Immature natural killer cell (primary cell): ENCODE measurements at regions not wholly inside any gene's neighbourhood (a gene's known extent, or its start where the extent isn't known, plus 50 kb on each side); places are given as distances from the start of the nearest gene placed in this dataset.
"Not testable (repeated sequence)": the region's sequence is repeated elsewhere in the genome, so short reads cannot be mapped to it uniquely, and the experiment has no call there.

Experiments used
- DNase-seq, 3 donors: peaks; one replicate each; pipeline ENCODE4 v3.0.0; 2022; ENCODE audit warnings: mixed read lengths in 1 of 3
- H3K27ac Mint-ChIP-seq, 6 donors: one replicate each; pipeline ENCODE4 v1.8.0; 2020; ENCODE audit warnings: mixed read lengths in 6 of 6, mild to moderate bottlenecking in 5 of 6, inconsistent platforms in 4 of 6, moderate library complexity in 3 of 6
- H3K27me3 Mint-ChIP-seq, 3 donors: one replicate each; pipeline ENCODE4 v1.8.0; 2020 to 2021; ENCODE audit warnings: low read depth in 3 of 3, mild to moderate bottlenecking in 3 of 3, mixed read lengths in 3 of 3, moderate library complexity in 3 of 3, inconsistent platforms in 1 of 3
- H3K36me3 Mint-ChIP-seq, 3 donors: one replicate each; pipeline ENCODE4 v1.8.0; 2020; ENCODE audit warnings: mixed read lengths in 3 of 3, inconsistent platforms in 2 of 3, mild to moderate bottlenecking in 2 of 3
- H3K4me1 Mint-ChIP-seq, 2 donors: one replicate each; pipeline ENCODE4 v1.8.0; 2020; ENCODE audit warnings: inconsistent platforms in 2 of 2, mild to moderate bottlenecking in 2 of 2, mixed read lengths in 2 of 2, moderate library complexity in 1 of 2
- H3K4me3 Mint-ChIP-seq, 5 donors: one replicate each; pipeline ENCODE4 v1.8.0; 2020; ENCODE audit warnings: mild to moderate bottlenecking in 5 of 5, mixed read lengths in 5 of 5, inconsistent platforms in 3 of 5, moderate library complexity in 3 of 5
- H3K9me3 Mint-ChIP-seq, 6 donors: one replicate each; pipeline ENCODE4 v1.8.0; 2020; ENCODE audit warnings: mild to moderate bottlenecking in 6 of 6, mixed read lengths in 6 of 6, inconsistent platforms in 4 of 6, moderate library complexity in 3 of 6

DNA sequence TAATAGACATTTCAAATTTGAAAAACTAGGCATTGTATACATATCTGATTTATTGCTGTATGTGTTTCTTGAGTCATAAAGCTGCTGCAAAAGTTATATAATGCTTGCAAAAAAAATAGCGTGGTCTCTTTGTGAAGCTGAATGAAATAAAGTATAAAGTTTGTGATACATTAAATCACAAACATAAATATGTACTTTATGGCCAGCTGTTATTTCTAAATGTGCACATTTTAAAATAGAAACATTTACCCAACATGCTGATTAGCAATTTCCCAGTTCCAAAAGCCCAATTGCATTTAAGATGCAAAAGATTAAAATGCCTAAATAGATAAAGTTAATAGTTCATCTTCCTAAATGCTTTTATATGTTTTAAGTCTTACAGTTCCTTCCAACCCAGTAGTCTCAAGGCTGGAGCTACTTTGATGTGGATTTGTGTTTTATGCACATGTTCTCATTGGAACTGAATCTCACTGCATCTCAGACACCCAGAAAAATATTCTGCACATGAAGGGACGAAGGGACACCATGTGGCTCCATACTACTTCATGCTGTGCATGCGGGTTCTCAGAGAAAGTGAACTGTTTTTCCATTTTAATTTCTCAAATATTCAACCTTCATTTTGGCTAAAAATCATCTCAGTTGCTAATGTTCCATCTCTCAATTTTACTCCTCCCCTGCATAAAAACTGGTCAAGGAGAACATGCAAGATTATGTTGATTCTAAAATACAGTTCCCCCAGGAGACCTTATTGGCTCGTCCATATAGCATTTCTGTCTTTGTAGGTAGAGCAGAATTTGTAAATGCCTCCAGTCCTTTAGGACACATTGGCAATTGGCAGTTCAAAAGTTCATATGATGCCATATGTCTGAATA lies 304.6 kb downstream of the MTX2 start:
- peaks cover 2 to 17% (median 10%) of the 10 kb centered on the region in 3 donors for H3K27me3 Mint-ChIP-seq

GRCh38 chr2:176574484-176575236 lies 305.4 kb downstream of the MTX2 start:
- Mint-ChIP-seq H3K4me3 (no peak overlapping the region), H3K36me3 (no peaks in the 10 kb centered on the region), H3K4me1 (no peaks in the 10 kb centered on the region), H3K27me3 (peaks cover 2 to 17% (median 10%) of the 10 kb centered on the region in 3 donors), H3K27ac (no peak overlapping the region), H3K9me3 (peaks cover 0 to 10% (median under 1%) of the 10 kb centered on the region in 6 donors)
- DNase-seq: no peak

More for the DNA sequence above, 304.6 kb downstream of the MTX2 start:
- Mint-ChIP-seq H3K27ac (no peak overlapping the region), H3K4me3 (no peak overlapping the region), H3K4me1 (no peaks in the 10 kb centered on the region), H3K36me3 (no peaks in the 10 kb centered on the region), H3K9me3 (peaks cover 0 to 6% (median 0%) of the 10 kb centered on the region in 6 donors)
- no peak for DNase-seq

DNA sequence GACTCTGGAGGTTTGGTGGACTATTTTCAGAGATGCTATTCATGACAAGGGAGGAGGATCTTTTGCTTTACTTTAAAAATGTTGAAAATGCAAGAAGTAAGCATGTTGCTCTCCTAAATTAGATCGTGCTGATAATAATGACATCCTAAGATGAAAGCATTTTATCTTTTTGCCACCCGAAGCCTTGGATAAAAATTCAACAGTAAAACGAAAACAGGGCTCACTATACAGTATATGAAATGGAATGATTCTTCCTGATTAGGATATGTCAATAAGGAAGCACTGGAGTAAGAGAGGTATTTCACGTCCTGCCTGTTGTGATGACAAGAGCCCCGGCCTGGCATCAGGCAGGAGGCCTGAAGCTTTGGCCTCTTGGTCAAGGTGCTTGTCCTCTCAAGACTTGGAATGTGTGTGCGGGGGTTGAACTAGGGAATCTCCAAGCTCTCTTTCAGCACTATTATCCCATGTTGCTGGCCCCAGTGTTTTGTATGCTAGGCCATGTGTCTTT lies 306.0 kb downstream of the MTX2 start:
- Mint-ChIP-seq H3K36me3 (no peaks in the 10 kb centered on the region), H3K27ac (no peak overlapping the region), H3K4me1 (no peaks in the 10 kb centered on the region), H3K4me3 (no peak overlapping the region), H3K27me3 (peaks cover 2 to 17% (median 10%) of the 10 kb centered on the region in 3 donors), H3K9me3 (peaks cover 0 to 10% (median under 1%) of the 10 kb centered on the region in 6 donors)
- DNase-seq: no peak

DNA sequence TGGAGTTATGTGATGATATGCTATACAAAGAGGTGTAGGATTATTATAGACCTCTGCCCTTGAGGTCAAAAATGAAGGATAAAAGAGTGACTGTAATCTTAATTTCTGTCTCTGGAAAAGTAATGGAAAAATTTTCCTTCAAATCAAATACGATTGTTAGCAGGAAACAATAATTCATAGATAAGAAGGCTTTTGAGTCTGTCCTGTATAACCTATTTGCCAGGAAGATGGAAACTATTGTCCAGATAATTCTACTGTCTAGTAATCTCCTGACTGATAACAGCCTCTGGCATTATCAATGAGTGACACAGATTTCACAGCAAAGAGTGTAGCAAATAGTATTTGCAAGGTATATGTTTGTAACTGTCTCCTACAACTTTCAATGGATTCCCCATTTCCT lies 307.8 kb downstream of the MTX2 start:
- no peak overlapping the region for H3K27ac Mint-ChIP-seq

DNA sequence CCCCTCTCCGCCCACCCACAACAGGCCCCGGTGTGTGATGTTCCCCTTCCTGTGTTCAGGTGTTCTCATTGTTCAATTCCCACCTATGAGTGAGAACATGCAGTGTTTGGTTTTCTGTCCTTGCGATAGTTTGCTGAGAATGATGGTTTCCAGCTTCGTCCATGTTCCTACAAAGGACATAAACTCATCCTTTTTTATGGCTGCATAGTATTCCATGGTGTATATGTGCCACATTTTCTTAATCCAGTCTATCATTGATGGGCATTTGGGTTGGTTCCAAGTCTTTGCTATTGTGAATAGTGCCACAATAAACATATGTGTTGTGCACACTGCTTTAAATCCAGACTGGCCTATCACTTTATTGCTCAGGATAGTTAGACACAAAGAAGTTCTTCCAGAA lies 309.1 kb downstream of the MTX2 start:
- H3K4me1 Mint-ChIP-seq, H3K36me3 Mint-ChIP-seq: not testable (repeated sequence)

More for the DNA sequence above, 307.8 kb downstream of the MTX2 start:
- Mint-ChIP-seq H3K4me1 (no peaks in the 10 kb centered on the region), H3K36me3 (no peaks in the 10 kb centered on the region), H3K9me3 (peaks cover 0 to 10% (median under 1%) of the 10 kb centered on the region in 6 donors), H3K4me3 (no peak overlapping the region), H3K27me3 (peaks cover 6 to 13% (median 10%) of the 10 kb centered on the region in 3 donors)
- DNase-seq: no peak

GRCh38 chr2:176579608-176580007 lies 310.4 kb downstream of the MTX2 start:
- no peak overlapping the region for H3K27ac Mint-ChIP-seq
- no peaks in the 10 kb centered on the region for H3K4me1 Mint-ChIP-seq
- H3K27me3 Mint-ChIP-seq: peaks cover 4 to 13% (median 13%) of the 10 kb centered on the region in 3 donors

More for the DNA sequence above, 309.1 kb downstream of the MTX2 start:
- not testable (repeated sequence) for H3K27ac Mint-ChIP-seq, H3K9me3 Mint-ChIP-seq, DNase-seq, H3K4me3 Mint-ChIP-seq
- peaks cover 4 to 13% (median 12%) of the 10 kb centered on the region in 3 donors for H3K27me3 Mint-ChIP-seq

DNA sequence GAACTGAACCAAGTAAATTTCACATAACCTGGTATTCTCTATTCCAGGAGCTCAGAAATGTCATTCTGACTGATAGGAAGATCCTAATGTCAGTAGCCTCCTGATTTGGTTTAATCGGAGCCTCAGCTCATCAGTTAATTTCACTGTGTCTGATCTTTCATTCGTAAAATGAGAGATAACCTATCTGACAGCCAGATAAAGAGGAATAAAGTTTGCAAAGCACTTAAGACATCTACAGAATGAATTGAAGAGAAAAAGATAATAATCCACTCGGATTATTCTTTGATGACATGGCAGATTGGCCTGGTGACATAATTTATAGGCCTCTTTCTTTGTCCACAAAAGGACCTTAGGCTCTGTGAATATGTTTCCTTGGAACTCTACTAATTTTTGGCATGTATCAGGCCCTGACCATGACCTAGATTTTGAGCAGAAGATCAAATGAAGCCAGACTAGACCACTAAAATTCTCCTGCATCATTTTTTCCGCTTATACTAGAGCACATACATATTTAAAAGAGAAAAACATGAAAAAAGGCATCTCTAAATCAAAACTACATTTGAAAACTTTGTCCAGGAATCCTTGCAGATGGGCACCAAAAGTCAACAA lies 312.4 kb downstream of the MTX2 start:
- Mint-ChIP-seq H3K4me3 (no peak overlapping the region), H3K9me3 (peaks cover 0 to 10% (median under 1%) of the 10 kb centered on the region in 6 donors), H3K27me3 (peaks cover 4 to 15% (median 13%) of the 10 kb centered on the region in 3 donors), H3K36me3 (no peaks in the 10 kb centered on the region), H3K27ac (no peak overlapping the region), H3K4me1 (no peaks in the 10 kb centered on the region)
- DNase-seq: no peak

More at GRCh38 chr2:176579608-176580007, 310.4 kb downstream of the MTX2 start:
- Mint-ChIP-seq H3K36me3 (no peaks in the 10 kb centered on the region), H3K4me3 (no peak overlapping the region), H3K9me3 (peaks cover 0 to 10% (median under 1%) of the 10 kb centered on the region in 6 donors)
- no peak for DNase-seq

DNA sequence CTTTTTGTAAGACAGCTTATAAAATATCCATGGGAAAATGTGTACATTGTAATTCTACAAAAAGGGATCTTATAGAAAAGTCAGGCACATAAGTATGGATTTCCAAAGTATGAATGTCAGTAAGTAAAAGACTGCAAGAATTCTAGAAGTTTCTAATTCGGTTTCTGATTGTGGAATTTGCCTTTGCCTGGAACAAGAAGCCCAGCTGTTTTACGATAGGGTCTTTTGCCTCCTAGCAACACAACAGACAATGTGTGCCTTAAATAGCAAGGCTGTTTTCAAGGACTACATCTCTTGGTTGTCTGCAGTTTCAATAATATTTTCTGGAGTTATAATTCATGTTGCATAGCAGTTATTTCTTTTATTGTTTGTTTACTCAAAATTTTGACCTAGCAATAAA lies 312.9 kb downstream of the MTX2 start:
- Mint-ChIP-seq H3K27ac (no peak overlapping the region), H3K4me1 (no peaks in the 10 kb centered on the region), H3K36me3 (no peaks in the 10 kb centered on the region), H3K27me3 (peaks cover 4 to 15% (median 15%) of the 10 kb centered on the region in 3 donors), H3K4me3 (no peak overlapping the region), H3K9me3 (peaks cover 0 to 10% (median under 1%) of the 10 kb centered on the region in 6 donors)
- DNase-seq: no peak

DNA sequence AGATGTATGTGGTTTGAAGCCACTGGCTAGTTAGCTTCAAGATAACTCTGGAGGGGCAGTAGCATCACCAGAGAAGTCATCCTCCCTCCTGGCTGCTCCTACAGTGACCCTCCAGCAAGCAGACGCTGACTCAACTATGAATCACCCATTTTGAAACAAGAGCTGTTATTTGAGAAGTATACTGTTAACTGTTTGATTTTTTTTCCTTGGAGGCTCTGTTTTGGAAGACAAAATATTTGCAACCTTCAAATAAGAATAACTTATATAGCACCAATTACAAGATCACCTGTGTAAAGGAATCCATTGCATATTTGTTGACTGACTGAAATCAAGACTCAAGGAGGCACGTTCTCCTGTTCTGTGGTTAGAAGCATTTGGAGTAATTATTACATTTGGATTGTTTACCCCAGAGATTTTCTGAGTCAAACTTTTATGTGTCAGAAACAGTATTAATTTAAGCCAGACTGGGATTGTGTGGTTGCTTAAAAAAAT lies 313.8 kb downstream of the MTX2 start:
- Mint-ChIP-seq H3K27ac (peak overlapping the region in 1 of 6 donors; percentile 18), H3K36me3 (no peaks in the 10 kb centered on the region), H3K27me3 (peaks cover 4 to 13% (median 10%) of the 10 kb centered on the region in 3 donors), H3K9me3 (peaks cover 0 to 10% (median 0%) of the 10 kb centered on the region in 6 donors), H3K4me3 (no peak overlapping the region), H3K4me1 (no peaks in the 10 kb centered on the region)
- DNase-seq: no peak

DNA sequence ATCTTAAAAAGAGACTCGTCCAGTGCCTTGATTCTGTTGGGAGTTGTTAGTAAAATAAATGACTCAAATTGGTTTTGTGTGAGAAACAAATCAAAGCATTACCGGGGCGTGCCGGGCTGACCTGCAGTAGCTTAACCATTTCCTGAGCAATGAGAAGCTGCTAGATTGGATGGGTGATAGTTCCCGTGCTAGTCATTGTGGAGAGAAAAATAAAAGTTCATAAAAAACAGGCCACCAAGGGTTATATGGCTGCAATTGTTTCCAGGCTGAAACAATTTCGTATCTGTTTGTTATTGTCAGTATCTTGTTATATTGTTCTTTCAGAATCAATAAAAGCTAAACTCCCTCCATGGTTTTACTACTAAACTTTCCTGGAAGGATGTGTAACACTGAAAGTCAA lies 314.4 kb downstream of the MTX2 start:
- no peak overlapping the region for H3K27ac Mint-ChIP-seq
- DNase-seq: no peak
- peaks cover 0 to 7% (median 0%) of the 10 kb centered on the region in 6 donors for H3K9me3 Mint-ChIP-seq
- H3K4me3 Mint-ChIP-seq: no peak overlapping the region
- H3K36me3 Mint-ChIP-seq: no peaks in the 10 kb centered on the region
- no peaks in the 10 kb centered on the region for H3K4me1 Mint-ChIP-seq
- peaks cover 4 to 14% (median 7%) of the 10 kb centered on the region in 3 donors for H3K27me3 Mint-ChIP-seq

DNA sequence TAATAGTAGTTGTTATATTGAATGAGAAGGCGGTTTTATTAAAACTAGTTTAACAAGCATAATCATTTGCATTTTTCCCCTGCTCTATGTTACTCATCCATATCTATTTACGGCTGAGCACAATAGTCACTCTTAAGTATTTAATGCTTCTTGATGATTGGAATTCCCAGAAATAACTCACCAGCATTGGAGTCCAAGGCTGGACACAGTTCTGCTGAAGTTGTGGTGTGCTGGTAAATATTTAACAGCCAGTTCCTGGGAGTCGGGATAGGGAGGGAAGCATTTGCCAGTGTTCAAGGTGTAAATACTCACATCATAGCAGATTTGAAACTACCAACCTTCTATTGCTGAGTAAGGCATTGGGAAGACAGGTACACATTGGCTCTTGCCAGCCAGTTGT lies 315.1 kb downstream of the MTX2 start:
- DNase-seq: no peak
- no peaks in the 10 kb centered on the region for H3K4me1 Mint-ChIP-seq
- no peaks in the 10 kb centered on the region for H3K36me3 Mint-ChIP-seq
- no peak overlapping the region for H3K27ac Mint-ChIP-seq
- peaks cover 4 to 14% (median 7%) of the 10 kb centered on the region in 3 donors for H3K27me3 Mint-ChIP-seq
- H3K4me3 Mint-ChIP-seq: no peak overlapping the region
- H3K9me3 Mint-ChIP-seq: no peaks in the 10 kb centered on the region

DNA sequence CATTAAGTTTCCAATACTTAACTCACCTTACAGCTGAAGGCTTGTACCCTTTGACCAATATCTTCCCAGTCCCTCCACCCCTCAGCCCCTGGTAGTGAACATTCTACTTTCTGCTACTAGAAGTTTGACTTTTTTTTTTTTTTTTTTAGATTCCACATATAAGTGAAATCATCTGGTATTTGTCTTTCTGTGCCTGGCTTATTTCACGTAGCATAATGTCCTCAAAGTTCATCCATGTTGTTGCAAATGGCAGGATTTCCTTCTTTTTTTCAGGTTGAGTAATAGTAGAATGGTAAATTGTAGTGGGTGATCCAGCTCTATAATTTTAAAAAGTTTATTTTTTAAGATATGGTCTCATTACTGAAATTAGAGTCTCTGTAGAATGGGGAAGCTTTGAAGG lies 316.0 kb downstream of the MTX2 start:
- Mint-ChIP-seq H3K27ac (no peak overlapping the region), H3K27me3 (peaks cover 4 to 12% (median 7%) of the 10 kb centered on the region in 3 donors), H3K4me3 (no peak overlapping the region), H3K36me3 (no peaks in the 10 kb centered on the region), H3K4me1 (no peaks in the 10 kb centered on the region), H3K9me3 (no peaks in the 10 kb centered on the region)
- DNase-seq: no peak

- Mint-ChIP-seq H3K9me3 (no peaks in the 10 kb centered on the region), H3K36me3 (no peaks in the 10 kb centered on the region), H3K4me1 (no peaks in the 10 kb centered on the region), H3K4me3 (no peak overlapping the region), H3K27me3 (peaks cover 4 to 12% (median 7%) of the 10 kb centered on the region in 3 donors), H3K27ac (no peak overlapping the region)
- no peak for DNase-seq
These were observed 316.5 kb downstream of the MTX2 start for GRCh38 chr2:176585791-176586190.
